ENCODE measurements at regions not wholly inside any gene's neighbourhood (a gene's known extent, or its start where the extent isn't known, plus 50 kb on each side); places are given as distances from the start of the nearest gene placed in this dataset.

DNA sequence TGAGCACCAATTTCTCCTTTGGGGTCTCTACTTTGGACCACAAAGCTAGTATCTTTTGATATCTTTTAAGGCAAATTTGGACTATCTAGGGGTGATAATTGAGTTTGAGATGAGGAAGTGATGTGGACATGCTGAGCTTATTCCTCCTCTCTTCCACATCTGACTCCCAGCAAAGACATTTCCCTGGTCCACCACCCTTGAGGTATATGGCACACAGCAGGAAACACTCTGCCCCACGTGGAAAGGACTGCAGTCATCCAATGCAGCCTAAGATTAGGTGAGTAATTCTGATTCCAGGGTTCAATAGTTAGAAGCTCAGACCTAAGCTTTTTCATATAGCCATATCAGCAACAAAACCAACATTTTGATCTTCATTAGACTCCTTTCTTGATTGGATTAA is 290.1 kb upstream of the CHAC2 start (continued):
- no peak for TF ChIP-seq ZBTB11 (CRISPR knock-in tag; IDR thresholded peaks at IDR 0.05)
- TF ChIP-seq CBFB (IDR thresholded peaks at IDR 0.05; ENCODE audit: low read depth), result no peak
- TF ChIP-seq CHD2 (IDR thresholded peaks at IDR 0.05; ENCODE audit: borderline replicate concordance, low read depth, low read length), result no peak
- no peak for TF ChIP-seq EZH2 (IDR thresholded peaks at IDR 0.05; ENCODE audit: borderline replicate concordance, control insufficient read depth, low read depth, low read length)
- no peak for TF ChIP-seq MTA2 (IDR thresholded peaks at IDR 0.05; ENCODE audit: low read depth)
- TF ChIP-seq, protein P1, sequence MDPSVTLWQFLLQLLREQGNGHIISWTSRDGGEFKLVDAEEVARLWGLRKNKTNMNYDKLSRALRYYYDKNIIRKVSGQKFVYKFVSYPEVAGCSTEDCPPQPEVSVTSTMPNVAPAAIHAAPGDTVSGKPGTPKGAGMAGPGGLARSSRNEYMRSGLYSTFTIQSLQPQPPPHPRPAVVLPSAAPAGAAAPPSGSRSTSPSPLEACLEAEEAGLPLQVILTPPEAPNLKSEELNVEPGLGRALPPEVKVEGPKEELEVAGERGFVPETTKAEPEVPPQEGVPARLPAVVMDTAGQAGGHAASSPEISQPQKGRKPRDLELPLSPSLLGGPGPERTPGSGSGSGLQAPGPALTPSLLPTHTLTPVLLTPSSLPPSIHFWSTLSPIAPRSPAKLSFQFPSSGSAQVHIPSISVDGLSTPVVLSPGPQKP (IDR thresholded peaks at IDR 0.05; ENCODE audit: low read depth, low read length), result no peak
- no peak for TF ChIP-seq HDAC6 (IDR thresholded peaks at IDR 0.05; ENCODE audit: unreplicated experiment)
- TF ChIP-seq BMI1 (IDR thresholded peaks at IDR 0.05; ENCODE audit: borderline replicate concordance), result no peak
- TF ChIP-seq SUZ12 (IDR thresholded peaks at IDR 0.05; ENCODE audit: unreplicated experiment), result no peak
- no peak for TF ChIP-seq RCOR1 (conservative IDR thresholded peaks at IDR 0.05; ENCODE audit: low read depth, low read length)
- TF ChIP-seq SP1 (IDR thresholded peaks at IDR 0.05; ENCODE audit: low read depth, low read length), result no peak
- no peak for TF ChIP-seq JUND (IDR thresholded peaks at IDR 0.05; ENCODE audit: low read depth, low read length)
- no peak for TF ChIP-seq PML (IDR thresholded peaks at IDR 0.05; ENCODE audit: low read length)
